Brain microvascular endothelial cell (primary cell): ENCODE measurements at regions not wholly inside any gene's neighbourhood (a gene's known extent, or its start where the extent isn't known, plus 50 kb on each side); places are given as distances from the start of the nearest gene placed in this dataset.

ENCODE experiments used
- DNase-seq: peaks from one replicate; pipeline ENCODE4 v3.0.0-alpha.2; 2020
- H3K27ac ChIP-seq: fragments of 250-450 bp; sonication (Bioruptor Pico); 2 replicates; pipeline ENCODE4 v1.5.1; 2020; ENCODE audit warnings: mild to moderate bottlenecking, moderate library complexity
- H3K27me3 ChIP-seq: fragments of 250-450 bp; sonication (Bioruptor Pico); replicated peaks from 2 replicates; pipeline ENCODE4 v1.5.1; 2020; ENCODE audit warnings: mild to moderate bottlenecking
- H3K36me3 ChIP-seq: fragments of 250-450 bp; sonication (Bioruptor Pico); replicated peaks from 2 replicates; pipeline ENCODE4 v1.5.1; 2020; ENCODE audit warnings: mild to moderate bottlenecking
- H3K4me3 ChIP-seq: 2 replicates; pipeline ENCODE4 v1.5.1; 2011; ENCODE audit warnings: low read depth, mild to moderate bottlenecking, control low read depth, low read length, moderate library complexity
- in situ Hi-C: cut with HindIII; loops from 2 replicates; pipeline ENCODE4 v1.10.0; 2017; ENCODE audit warnings: low sequenced_read_pairs, low pct_ligation_motif_present
- TF ChIP-seq, protein P1 (sequence below): IDR thresholded peaks from 2 replicates; pipeline ENCODE4 v1.5.1; 2011; ENCODE audit warnings: low read depth, mild to moderate bottlenecking, moderate library complexity, low read length, control low read depth, inconsistent platforms; ENCODE audit errors: missing control alignments

DNA sequence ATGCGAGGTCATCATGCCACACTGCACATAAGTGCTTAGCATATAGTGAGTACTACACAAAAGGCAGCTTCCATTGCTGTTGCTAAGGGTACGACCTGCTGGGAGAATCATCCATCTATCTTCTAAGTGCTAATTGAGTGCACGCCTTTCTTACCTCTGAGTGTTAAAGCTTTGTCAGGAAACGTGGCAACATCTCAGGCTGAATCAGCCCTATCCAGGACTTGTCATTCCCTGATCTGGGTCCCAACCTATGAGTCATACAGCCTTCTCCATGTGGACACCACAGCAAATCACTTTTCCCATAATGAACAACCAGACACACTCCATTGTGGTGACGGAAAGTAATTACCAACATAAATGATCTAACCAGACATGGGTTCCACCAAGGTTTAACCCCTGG, 201.1 kb upstream of the MAF start:
- DNase-seq: peak; percentile 13
- TF ChIP-seq, protein P1, sequence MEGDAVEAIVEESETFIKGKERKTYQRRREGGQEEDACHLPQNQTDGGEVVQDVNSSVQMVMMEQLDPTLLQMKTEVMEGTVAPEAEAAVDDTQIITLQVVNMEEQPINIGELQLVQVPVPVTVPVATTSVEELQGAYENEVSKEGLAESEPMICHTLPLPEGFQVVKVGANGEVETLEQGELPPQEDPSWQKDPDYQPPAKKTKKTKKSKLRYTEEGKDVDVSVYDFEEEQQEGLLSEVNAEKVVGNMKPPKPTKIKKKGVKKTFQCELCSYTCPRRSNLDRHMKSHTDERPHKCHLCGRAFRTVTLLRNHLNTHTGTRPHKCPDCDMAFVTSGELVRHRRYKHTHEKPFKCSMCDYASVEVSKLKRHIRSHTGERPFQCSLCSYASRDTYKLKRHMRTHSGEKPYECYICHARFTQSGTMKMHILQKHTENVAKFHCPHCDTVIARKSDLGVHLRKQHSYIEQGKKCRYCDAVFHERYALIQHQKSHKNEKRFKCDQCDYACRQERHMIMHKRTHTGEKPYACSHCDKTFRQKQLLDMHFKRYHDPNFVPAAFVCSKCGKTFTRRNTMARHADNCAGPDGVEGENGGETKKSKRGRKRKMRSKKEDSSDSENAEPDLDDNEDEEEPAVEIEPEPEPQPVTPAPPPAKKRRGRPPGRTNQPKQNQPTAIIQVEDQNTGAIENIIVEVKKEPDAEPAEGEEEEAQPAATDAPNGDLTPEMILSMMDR: no peak
- Histone ChIP-seq H3K27ac (no peak overlapping the region), H3K27me3 (no peaks in the 10 kb centered on the region), H3K4me3 (no peak overlapping the region), H3K36me3 (no peaks in the 10 kb centered on the region)
- in situ Hi-C loops: no loop called here

DNA sequence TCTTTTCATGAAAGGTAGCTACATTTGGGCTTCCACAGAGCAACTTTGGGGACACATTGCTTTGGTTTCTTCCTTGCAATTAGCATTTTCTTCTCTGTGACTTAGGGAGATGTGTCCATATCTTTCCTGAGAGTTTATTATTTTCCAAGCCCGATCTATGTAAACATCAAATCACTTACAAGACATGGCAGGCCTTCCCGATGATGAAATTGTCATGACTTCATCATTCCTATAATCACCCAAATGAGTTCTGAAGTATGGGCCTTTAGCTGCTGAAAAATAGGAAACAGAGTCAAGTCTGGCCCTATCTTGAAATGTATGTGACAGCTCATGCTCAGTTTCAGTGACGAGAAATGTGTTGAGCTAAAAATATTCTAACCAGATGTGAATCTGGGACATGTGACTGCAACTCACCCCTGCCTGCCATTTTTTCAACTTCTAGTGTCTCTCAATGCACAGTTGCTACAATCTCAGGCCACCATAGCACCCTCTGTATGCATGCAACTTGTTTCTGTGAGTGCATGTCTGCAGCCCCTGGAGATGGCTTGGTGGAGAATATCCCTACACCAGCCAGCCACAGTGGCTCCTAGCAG, 199.6 kb upstream of the MAF start:
- DNase-seq: no peak
- H3K4me3 ChIP-seq: no peak overlapping the region
- in situ Hi-C loops: no loop called here
- no peaks in the 10 kb centered on the region for H3K36me3 ChIP-seq
- no peak overlapping the region for H3K27ac ChIP-seq
- H3K27me3 ChIP-seq: no peaks in the 10 kb centered on the region
- TF ChIP-seq, protein P1: no peak

DNA sequence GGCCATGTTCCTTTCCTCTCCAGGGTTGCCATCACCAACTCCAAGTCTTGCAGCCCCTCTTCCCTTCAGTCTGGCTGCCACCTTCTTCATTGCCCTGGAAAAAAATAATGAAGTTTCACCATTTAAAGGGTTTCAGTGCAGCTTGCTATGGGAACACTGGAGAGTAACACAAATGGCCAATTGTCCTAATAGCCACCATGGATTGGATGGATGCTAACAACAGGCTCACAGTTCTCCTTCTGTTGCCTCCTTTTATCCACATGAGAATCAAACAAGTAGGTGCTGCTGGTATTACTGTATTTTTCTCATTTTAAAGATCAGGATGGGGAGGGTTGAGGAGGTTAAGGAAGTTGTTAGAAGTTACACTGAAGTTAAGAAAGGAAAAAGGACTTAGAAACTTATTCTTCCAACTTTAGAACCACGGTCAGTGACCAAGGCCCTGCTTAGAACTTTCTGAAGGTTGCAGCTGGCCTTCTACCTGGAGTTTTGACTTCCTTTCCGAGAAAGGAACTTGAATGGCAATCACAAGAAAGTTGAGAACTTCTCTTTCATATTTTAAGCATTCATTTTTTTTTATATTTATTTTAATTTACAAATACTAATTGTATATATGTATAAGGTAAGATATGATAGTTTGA, 198.0 kb upstream of the MAF start:
- H3K27me3 ChIP-seq: no peaks in the 10 kb centered on the region
- H3K36me3 ChIP-seq: no peaks in the 10 kb centered on the region
- no peak for DNase-seq
- in situ Hi-C loops: no loop called here
- H3K27ac ChIP-seq: no peak overlapping the region
- TF ChIP-seq, protein P1: no peak
- H3K4me3 ChIP-seq: no peak overlapping the region

DNA sequence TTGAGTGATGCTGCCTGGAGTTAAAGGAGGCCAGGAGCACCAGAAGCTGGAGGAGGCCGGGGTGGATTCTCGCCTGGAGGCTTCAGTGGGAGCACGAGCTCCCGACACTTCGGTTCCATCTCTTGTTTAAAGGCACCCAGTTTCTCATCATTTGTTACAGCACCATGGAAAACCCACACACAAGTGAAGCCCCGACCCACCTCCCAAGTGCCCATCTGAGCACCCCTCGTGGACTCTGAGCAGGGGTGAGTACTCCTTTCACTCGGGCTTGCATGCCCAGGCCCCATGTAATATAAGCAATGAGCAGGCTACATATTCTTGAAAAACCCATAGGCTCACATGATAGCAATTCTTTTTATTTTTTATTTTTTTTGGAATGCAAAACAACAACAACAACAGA, 196.9 kb upstream of the MAF start:
- in situ Hi-C loops: no loop called here
- Histone ChIP-seq H3K27ac (no peak overlapping the region), H3K27me3 (no peaks in the 10 kb centered on the region), H3K4me3 (no peak overlapping the region), H3K36me3 (no peaks in the 10 kb centered on the region)
- TF ChIP-seq, protein P1: no peak
- DNase-seq: no peak

DNA sequence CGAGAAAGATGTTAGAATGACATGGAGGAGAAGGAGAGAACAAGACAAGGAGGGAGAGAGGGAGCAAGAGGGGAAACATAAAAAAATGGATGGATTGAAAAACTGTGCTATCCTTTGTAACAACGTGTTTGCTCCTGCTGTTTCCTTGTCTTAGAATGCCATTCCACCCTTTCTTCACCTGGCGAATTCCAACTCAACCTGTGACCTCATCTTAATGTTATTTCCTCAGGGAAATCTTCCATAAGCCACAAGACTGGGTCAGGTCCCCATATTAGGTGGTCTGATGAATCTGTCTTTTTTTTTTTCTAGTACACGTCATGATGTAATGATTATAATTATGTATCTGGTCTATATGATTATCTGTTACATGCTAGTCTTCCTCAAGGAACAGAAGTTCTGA, 195.0 kb upstream of the MAF start:
- no peak for DNase-seq
- Histone ChIP-seq H3K36me3 (no peaks in the 10 kb centered on the region), H3K27ac (no peak overlapping the region), H3K4me3 (no peak overlapping the region), H3K27me3 (no peaks in the 10 kb centered on the region)
- in situ Hi-C loops: no loop called here
- TF ChIP-seq, protein P1: no peak

DNA sequence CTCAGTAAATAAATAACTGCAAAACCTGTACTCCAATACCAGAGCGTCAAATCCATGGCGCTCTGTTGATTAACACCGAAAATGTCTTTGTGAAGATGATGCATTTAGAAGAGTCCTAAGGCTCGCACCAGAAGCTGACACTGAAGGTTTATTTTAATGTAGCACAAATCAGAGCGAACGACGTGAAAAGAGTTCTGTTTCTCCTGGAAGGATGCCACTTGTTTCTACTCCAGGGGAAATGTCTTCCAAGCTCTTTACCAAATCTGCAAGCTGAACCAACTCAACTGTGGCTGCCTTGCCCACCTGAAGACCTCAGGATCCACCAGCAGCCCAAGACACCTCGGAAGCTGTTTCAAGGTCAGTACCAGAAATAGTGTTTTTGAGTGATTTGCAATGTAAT, 194.4 kb upstream of the MAF start:
- in situ Hi-C loops: no loop called here
- Histone ChIP-seq H3K36me3 (no peaks in the 10 kb centered on the region), H3K4me3 (no peak overlapping the region), H3K27me3 (no peaks in the 10 kb centered on the region), H3K27ac (no peak overlapping the region)
- TF ChIP-seq, protein P1: no peak
- DNase-seq: no peak
